ENCODE measurements at regions not wholly inside any gene's neighbourhood (a gene's known extent, or its start where the extent isn't known, plus 50 kb on each side); places are given as distances from the start of the nearest gene placed in this dataset.

GRCh38 chr21:31524140-31524539, 135.4 kb upstream of the SOD1 start:
- Histone ChIP-seq H3K4me3 (no peak overlapping the region), H3K27me3 (no peaks in the 10 kb centered on the region), H3K4me1 (no peaks in the 10 kb centered on the region), H3K27ac (no peak overlapping the region), H3K36me3 (no peaks in the 10 kb centered on the region), H3K9me3 (no peaks in the 10 kb centered on the region)
- DNase-seq (no peak), ATAC-seq (no peak)
- no peak for TF ChIP-seq CTCF (IDR thresholded peaks at IDR 0.05)
- no peak for TF ChIP-seq POLR2A (IDR thresholded peaks at IDR 0.05)
- WGBS, 4 donors, result 59 to 87% (median 69%) methylated on average over 4 of the region's 4 CpGs
- intact Hi-C loops (cut with DNase I), result loop anchor here in 1 of 10 donors (10.0 kb wide), 1 partner anchor 59 kb away; no protein-coding TSS in a partner anchor

- intact Hi-C loops (cut with DNase I), result loop anchor here in 1 of 10 donors (10.0 kb wide), 1 partner anchor 57 kb away; no protein-coding TSS in a partner anchor
- no peak for DNase-seq
- H3K4me3 ChIP-seq, result no peak overlapping the region
- no peak for TF ChIP-seq POLR2A (IDR thresholded peaks at IDR 0.05)
- TF ChIP-seq CTCF (IDR thresholded peaks at IDR 0.05), result no peak
- H3K36me3 ChIP-seq, result no peaks in the 10 kb centered on the region
- no peaks in the 10 kb centered on the region for H3K9me3 ChIP-seq
- H3K27me3 ChIP-seq, result no peaks in the 10 kb centered on the region
- 86 to 93% (median 91%) methylated on average over 3 of the region's 3 CpGs for WGBS, 4 donors
- H3K27ac ChIP-seq, result no peak overlapping the region
- ATAC-seq, result no peak
- no peaks in the 10 kb centered on the region for H3K4me1 ChIP-seq
Measured at GRCh38 chr21:31521515-31521914, 138.0 kb upstream of the SOD1 start.

GRCh38 chr21:31520561-31521098, 138.9 kb upstream of the SOD1 start:
- intact Hi-C loops (cut with DNase I), result loop anchor here in 1 of 10 donors (10.0 kb wide), 1 partner anchor 56 kb away; no protein-coding TSS in a partner anchor
- WGBS, 4 donors, result 82 to 84% (median 82%) methylated on average over 8 of the region's 8 CpGs
- TF ChIP-seq CTCF (IDR thresholded peaks at IDR 0.05), result no peak
- no peak for TF ChIP-seq POLR2A (IDR thresholded peaks at IDR 0.05)
- Histone ChIP-seq H3K4me1 (no peaks in the 10 kb centered on the region), H3K9me3 (no peaks in the 10 kb centered on the region), H3K27ac (no peak overlapping the region), H3K36me3 (no peaks in the 10 kb centered on the region), H3K4me3 (no peak overlapping the region), H3K27me3 (no peaks in the 10 kb centered on the region)
- DNase-seq (no peak), ATAC-seq (no peak)

- TF ChIP-seq CTCF (IDR thresholded peaks at IDR 0.05) (no peak), POLR2A (IDR thresholded peaks at IDR 0.05) (no peak)
- intact Hi-C loops (cut with DNase I), result no loop called here
- ATAC-seq (no peak), DNase-seq (no peak)
- no peaks in the 10 kb centered on the region for H3K4me1 ChIP-seq
- no peak overlapping the region for H3K4me3 ChIP-seq
- no peak overlapping the region for H3K27ac ChIP-seq
- WGBS, 4 donors, result 91 to 97% (median 94%) methylated on average over 4 of the region's 4 CpGs
- no peaks in the 10 kb centered on the region for H3K9me3 ChIP-seq
- H3K27me3 ChIP-seq, result peaks cover 0 to 11% (median 0%) of the 10 kb centered on the region in 9 donors
- H3K36me3 ChIP-seq, result no peaks in the 10 kb centered on the region
Measured at GRCh38 chr21:31518580-31518979, 140.9 kb upstream of the SOD1 start.
